ENCODE measurements at regions not wholly inside any gene's neighbourhood (a gene's known extent, or its start where the extent isn't known, plus 50 kb on each side); places are given as distances from the start of the nearest gene placed in this dataset.
"Not testable (repeated sequence)": the region's sequence is repeated elsewhere in the genome, so short reads cannot be mapped to it uniquely, and the experiment has no call there.

GRCh38 chr5:12113062-12113461 is 208.8 kb upstream of the CTNND2 start:
- no peak overlapping the region for H3K4me3 ChIP-seq (ENCODE audit: low read depth, low read length)
- H3K9ac ChIP-seq (ENCODE audit: low read length), result no peak overlapping the region
- no peaks in the 10 kb centered on the region for H3K4me1 ChIP-seq (ENCODE audit: control insufficient read depth, insufficient read depth, low read length)
- H3K27ac ChIP-seq (ENCODE audit: low read depth, low read length), result no peak overlapping the region
- no peaks in the 10 kb centered on the region for H3K36me3 ChIP-seq (ENCODE audit: control insufficient read depth, insufficient read depth, low read length)
- no peaks in the 10 kb centered on the region for H3K9me3 ChIP-seq (ENCODE audit: control insufficient read depth, insufficient read depth, low read depth, low read length)
- H3K27me3 ChIP-seq (ENCODE audit: control insufficient read depth, insufficient read depth, low read length), result no peaks in the 10 kb centered on the region

DNA sequence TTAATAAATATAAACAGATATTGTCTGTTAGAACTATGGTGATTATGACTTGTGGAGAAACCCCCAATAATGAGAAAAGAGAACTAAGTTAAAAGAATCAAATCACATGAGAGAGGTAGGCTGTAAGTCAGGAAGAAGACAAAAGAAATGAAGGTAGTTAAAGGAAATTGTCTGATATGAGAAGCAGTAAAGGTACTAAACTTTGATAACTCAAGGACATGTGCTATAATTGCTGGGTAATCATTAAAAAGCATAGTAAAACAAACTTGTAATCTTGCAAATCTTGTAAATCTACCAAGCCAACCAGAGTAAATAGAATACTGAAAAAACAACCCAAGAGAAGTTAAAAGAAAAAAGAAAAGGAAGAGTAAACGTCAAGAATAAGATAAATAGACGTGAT is 207.0 kb upstream of the CTNND2 start:
- Histone ChIP-seq H3K9ac (ENCODE audit: low read length) (no peak overlapping the region), H3K27ac (ENCODE audit: low read depth, low read length) (no peak overlapping the region), H3K36me3 (ENCODE audit: control insufficient read depth, insufficient read depth, low read length) (no peaks in the 10 kb centered on the region), H3K27me3 (ENCODE audit: control insufficient read depth, insufficient read depth, low read length) (no peaks in the 10 kb centered on the region), H3K9me3 (ENCODE audit: control insufficient read depth, insufficient read depth, low read depth, low read length) (no peaks in the 10 kb centered on the region), H3K4me1 (ENCODE audit: control insufficient read depth, insufficient read depth, low read length) (no peaks in the 10 kb centered on the region), H3K4me3 (ENCODE audit: low read depth, low read length) (no peak overlapping the region)

- no peak overlapping the region for H3K4me3 ChIP-seq (ENCODE audit: low read depth, low read length)
- no peaks in the 10 kb centered on the region for H3K9me3 ChIP-seq (ENCODE audit: control insufficient read depth, insufficient read depth, low read depth, low read length)
- no peaks in the 10 kb centered on the region for H3K36me3 ChIP-seq (ENCODE audit: control insufficient read depth, insufficient read depth, low read length)
- no peak overlapping the region for H3K9ac ChIP-seq (ENCODE audit: low read length)
- H3K4me1 ChIP-seq (ENCODE audit: control insufficient read depth, insufficient read depth, low read length), result no peaks in the 10 kb centered on the region
- no peaks in the 10 kb centered on the region for H3K27me3 ChIP-seq (ENCODE audit: control insufficient read depth, insufficient read depth, low read length)
- H3K27ac ChIP-seq (ENCODE audit: low read depth, low read length), result no peak overlapping the region
Measured at GRCh38 chr5:12110629-12111028, 206.4 kb upstream of the CTNND2 start.

GRCh38 chr5:12109075-12109688 is 204.9 kb upstream of the CTNND2 start:
- Histone ChIP-seq H3K9me3 (ENCODE audit: control insufficient read depth, insufficient read depth, low read depth, low read length) (no peaks in the 10 kb centered on the region), H3K4me1 (ENCODE audit: control insufficient read depth, insufficient read depth, low read length) (no peaks in the 10 kb centered on the region), H3K4me3 (ENCODE audit: low read depth, low read length) (no peak overlapping the region), H3K9ac (ENCODE audit: low read length) (no peak overlapping the region), H3K36me3 (ENCODE audit: control insufficient read depth, insufficient read depth, low read length) (no peaks in the 10 kb centered on the region), H3K27ac (ENCODE audit: low read depth, low read length) (no peak overlapping the region), H3K27me3 (ENCODE audit: control insufficient read depth, insufficient read depth, low read length) (no peaks in the 10 kb centered on the region)

DNA sequence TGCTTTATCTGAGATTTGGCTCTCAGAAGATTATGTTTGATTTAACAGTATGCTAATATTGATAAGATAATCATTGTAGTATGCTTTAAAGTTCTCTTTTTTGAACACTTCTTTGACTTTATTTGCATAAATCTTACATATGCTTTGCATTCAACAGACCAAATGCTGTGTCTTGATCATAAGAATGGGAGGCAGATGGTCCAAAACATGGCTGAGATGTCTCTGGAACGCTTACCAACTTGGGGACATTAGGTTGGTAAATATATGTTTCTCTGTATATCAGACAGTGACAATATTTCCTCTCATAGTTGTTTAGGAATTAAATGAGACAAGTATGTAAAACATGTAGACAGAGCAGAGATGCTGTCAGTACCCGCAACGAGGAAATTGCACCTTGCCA is 197.9 kb upstream of the CTNND2 start:
- no peaks in the 10 kb centered on the region for H3K9me3 ChIP-seq (ENCODE audit: control insufficient read depth, insufficient read depth, low read depth, low read length)
- H3K27ac ChIP-seq (ENCODE audit: low read depth, low read length), result no peak overlapping the region
- H3K4me1 ChIP-seq (ENCODE audit: control insufficient read depth, insufficient read depth, low read length), result no peaks in the 10 kb centered on the region

DNA sequence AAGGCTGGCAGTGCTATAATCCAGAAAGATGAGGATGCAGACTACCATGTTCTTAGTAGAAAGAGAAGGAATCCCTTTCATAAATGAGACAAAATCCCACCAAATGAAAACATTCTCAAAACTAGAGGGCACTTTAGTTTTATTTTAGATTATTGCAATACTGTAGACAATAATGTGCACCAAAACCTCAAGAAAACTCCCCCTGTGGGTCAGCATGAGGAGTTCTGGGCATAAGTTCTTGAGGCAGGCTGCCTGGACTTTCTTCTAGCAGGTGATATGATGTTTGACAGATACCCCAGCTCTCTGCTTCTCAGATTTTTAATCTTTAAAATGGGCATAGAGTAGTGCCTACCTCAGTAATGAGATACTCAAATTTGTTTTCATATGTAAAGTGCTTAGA is 196.3 kb upstream of the CTNND2 start:
- no peak overlapping the region for H3K9ac ChIP-seq (ENCODE audit: low read length)
- H3K9me3 ChIP-seq (ENCODE audit: control insufficient read depth, insufficient read depth, low read depth, low read length), result no peaks in the 10 kb centered on the region
- H3K27me3 ChIP-seq (ENCODE audit: control insufficient read depth, insufficient read depth, low read length), result no peaks in the 10 kb centered on the region
- no peak overlapping the region for H3K27ac ChIP-seq (ENCODE audit: low read depth, low read length)
- H3K36me3 ChIP-seq (ENCODE audit: control insufficient read depth, insufficient read depth, low read length), result no peaks in the 10 kb centered on the region
- no peak overlapping the region for H3K4me3 ChIP-seq (ENCODE audit: low read depth, low read length)
- no peaks in the 10 kb centered on the region for H3K4me1 ChIP-seq (ENCODE audit: control insufficient read depth, insufficient read depth, low read length)

More for the DNA sequence above, 197.9 kb upstream of the CTNND2 start:
- Histone ChIP-seq H3K36me3 (ENCODE audit: control insufficient read depth, insufficient read depth, low read length) (no peaks in the 10 kb centered on the region), H3K4me3 (ENCODE audit: low read depth, low read length) (no peak overlapping the region), H3K9ac (ENCODE audit: low read length) (no peak overlapping the region), H3K27me3 (ENCODE audit: control insufficient read depth, insufficient read depth, low read length) (no peaks in the 10 kb centered on the region)

- Histone ChIP-seq H3K27ac (ENCODE audit: low read depth, low read length) (no peak overlapping the region), H3K9me3 (ENCODE audit: control insufficient read depth, insufficient read depth, low read depth, low read length) (no peaks in the 10 kb centered on the region), H3K36me3 (ENCODE audit: control insufficient read depth, insufficient read depth, low read length) (no peaks in the 10 kb centered on the region), H3K9ac (ENCODE audit: low read length) (no peak overlapping the region), H3K4me3 (ENCODE audit: low read depth, low read length) (no peak overlapping the region), H3K27me3 (ENCODE audit: control insufficient read depth, insufficient read depth, low read length) (no peaks in the 10 kb centered on the region), H3K4me1 (ENCODE audit: control insufficient read depth, insufficient read depth, low read length) (no peaks in the 10 kb centered on the region)
Measured at GRCh38 chr5:12099296-12099695, 195.1 kb upstream of the CTNND2 start.

GRCh38 chr5:12095808-12096281 is 191.6 kb upstream of the CTNND2 start:
- Histone ChIP-seq H3K27ac (ENCODE audit: low read depth, low read length) (no peak overlapping the region), H3K9me3 (ENCODE audit: control insufficient read depth, insufficient read depth, low read depth, low read length) (0 out of 2 replicates have a peak, but pooled peaks cover 2% of the 10 kb centered on the region), H3K9ac (ENCODE audit: low read length) (no peak overlapping the region), H3K36me3 (ENCODE audit: control insufficient read depth, insufficient read depth, low read length) (no peaks in the 10 kb centered on the region), H3K4me3 (ENCODE audit: low read depth, low read length) (no peak overlapping the region), H3K4me1 (ENCODE audit: control insufficient read depth, insufficient read depth, low read length) (no peaks in the 10 kb centered on the region), H3K27me3 (ENCODE audit: control insufficient read depth, insufficient read depth, low read length) (no peaks in the 10 kb centered on the region)

DNA sequence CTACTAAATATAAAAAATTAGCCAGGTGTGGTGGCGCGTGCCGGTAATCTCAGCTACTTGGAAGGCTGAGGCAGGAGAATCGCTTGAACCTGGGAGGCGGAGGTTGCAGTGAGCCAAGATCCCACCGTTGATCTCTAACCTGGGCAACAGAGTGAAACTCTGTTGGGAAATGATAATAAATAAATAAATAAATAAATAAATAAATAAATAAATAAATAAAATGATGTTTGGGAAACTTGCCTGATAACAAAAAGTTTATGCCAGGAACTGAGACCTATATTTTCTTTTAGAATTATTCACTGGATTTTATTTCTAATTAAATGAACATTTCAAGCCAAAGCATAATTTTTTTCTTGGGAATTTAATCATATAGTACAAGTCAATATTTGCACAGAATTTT is 189.3 kb upstream of the CTNND2 start:
- Histone ChIP-seq H3K36me3 (ENCODE audit: control insufficient read depth, insufficient read depth, low read length) (no peaks in the 10 kb centered on the region), H3K9me3 (ENCODE audit: control insufficient read depth, insufficient read depth, low read depth, low read length) (0 out of 2 replicates have a peak, but pooled peaks cover 2% of the 10 kb centered on the region), H3K4me3 (ENCODE audit: low read depth, low read length) (no peak overlapping the region), H3K4me1 (ENCODE audit: control insufficient read depth, insufficient read depth, low read length) (no peaks in the 10 kb centered on the region), H3K27me3 (ENCODE audit: control insufficient read depth, insufficient read depth, low read length) (no peaks in the 10 kb centered on the region), H3K9ac (ENCODE audit: low read length) (no peak overlapping the region), H3K27ac (ENCODE audit: low read depth, low read length) (no peak overlapping the region)

DNA sequence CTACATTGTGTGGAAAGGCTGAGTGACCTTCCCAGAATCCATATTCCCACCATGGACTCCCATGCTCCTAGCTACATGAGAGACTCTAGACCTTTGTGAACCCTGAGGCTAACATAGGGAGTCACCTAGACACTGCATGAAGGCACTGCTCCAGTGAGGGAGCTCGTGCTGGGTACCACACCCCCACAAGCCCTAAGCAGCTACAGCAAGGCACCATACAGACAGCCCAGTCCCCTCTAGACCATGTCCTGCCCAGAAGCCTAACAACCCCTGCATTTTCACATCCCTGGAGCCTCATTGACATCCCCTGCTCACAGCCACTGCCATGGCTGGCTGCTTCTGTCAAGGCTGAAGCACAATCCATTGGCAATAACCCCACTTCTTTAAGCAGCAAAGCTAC is 176.5 kb upstream of the CTNND2 start:
- Histone ChIP-seq H3K36me3 (ENCODE audit: control insufficient read depth, insufficient read depth, low read length) (no peaks in the 10 kb centered on the region), H3K9me3 (ENCODE audit: control insufficient read depth, insufficient read depth, low read depth, low read length) (no peaks in the 10 kb centered on the region), H3K4me1 (ENCODE audit: control insufficient read depth, insufficient read depth, low read length) (no peaks in the 10 kb centered on the region), H3K4me3 (ENCODE audit: low read depth, low read length) (no peak overlapping the region), H3K27me3 (ENCODE audit: control insufficient read depth, insufficient read depth, low read length) (no peaks in the 10 kb centered on the region), H3K27ac (ENCODE audit: low read depth, low read length) (no peak overlapping the region), H3K9ac (ENCODE audit: low read length) (no peak overlapping the region)

DNA sequence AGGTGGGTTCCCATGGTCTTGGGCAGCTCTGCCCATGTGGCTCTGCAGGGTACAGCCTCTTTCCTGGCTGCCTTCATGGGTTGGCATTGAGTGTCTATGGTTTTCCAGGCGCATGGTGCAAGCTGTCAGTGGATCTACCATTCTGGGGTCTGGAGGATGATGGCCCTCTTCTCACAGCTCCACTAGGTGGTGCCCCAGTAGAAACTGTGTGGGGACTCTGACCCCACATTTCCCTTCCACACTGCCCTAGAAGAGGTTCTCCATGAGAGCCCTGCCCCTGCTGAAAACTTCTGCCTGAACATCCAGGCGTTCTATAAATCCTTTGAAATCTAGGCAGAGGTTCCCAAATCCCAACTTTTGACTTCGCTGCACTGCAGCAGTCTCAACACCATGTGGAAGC is 174.0 kb upstream of the CTNND2 start:
- H3K4me3 ChIP-seq (ENCODE audit: low read depth, low read length), result not testable (repeated sequence)

More for the DNA sequence above, 174.0 kb upstream of the CTNND2 start:
- not testable (repeated sequence) for H3K27me3 ChIP-seq (ENCODE audit: control insufficient read depth, insufficient read depth, low read length); H3K36me3 ChIP-seq (ENCODE audit: control insufficient read depth, insufficient read depth, low read length); H3K27ac ChIP-seq (ENCODE audit: low read depth, low read length); H3K9ac ChIP-seq (ENCODE audit: low read length); H3K9me3 ChIP-seq (ENCODE audit: control insufficient read depth, insufficient read depth, low read depth, low read length); H3K4me1 ChIP-seq (ENCODE audit: control insufficient read depth, insufficient read depth, low read length)

Data from HUES6 (cell line).